HG03565 (cell line): ENCODE measurements at regions not wholly inside any gene's neighbourhood (a gene's known extent, or its start where the extent isn't known, plus 50 kb on each side); places are given as distances from the start of the nearest gene placed in this dataset.

Experiments used
- ATAC-seq: cut with Tn5 transposase; IDR thresholded peaks from one replicate; pipeline ENCODE4 v1.9.1; 2021; ENCODE audit warnings: mild to moderate bottlenecking, moderate library complexity; ENCODE audit not compliant: unreplicated experiment

DNA sequence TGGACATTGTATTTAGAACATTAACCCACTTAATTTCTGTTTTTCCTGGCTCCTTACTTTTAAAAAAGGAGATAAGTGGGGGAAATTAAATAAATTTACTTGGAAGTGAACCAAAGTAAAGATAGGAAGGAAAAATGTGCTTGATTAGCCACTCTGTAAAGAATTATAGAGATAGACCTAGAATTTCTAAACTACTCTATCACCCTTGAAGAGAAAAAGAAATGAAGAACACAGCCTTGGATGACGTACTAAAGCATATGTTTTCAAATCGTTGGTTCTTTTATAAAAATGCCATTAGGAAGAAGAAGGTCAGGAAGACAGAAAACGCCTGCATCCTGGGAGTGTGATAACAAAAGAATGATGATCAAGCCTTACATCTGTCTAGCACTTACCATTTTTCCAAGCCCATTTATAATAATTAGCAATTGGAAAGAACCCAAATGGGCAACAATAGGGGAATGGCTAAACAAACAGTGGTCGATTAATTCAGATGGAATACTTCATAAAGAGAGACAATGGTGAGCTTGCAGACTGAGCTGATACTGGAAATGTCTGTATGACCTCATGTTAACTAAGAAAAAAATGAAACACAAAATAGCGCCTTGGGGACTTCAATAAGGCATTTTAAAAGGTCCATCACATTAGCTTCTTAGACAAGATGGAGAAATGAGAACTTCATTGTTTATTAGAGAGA lies 81.0 kb upstream of the LRRC55 start:
- no peak for ATAC-seq

DNA sequence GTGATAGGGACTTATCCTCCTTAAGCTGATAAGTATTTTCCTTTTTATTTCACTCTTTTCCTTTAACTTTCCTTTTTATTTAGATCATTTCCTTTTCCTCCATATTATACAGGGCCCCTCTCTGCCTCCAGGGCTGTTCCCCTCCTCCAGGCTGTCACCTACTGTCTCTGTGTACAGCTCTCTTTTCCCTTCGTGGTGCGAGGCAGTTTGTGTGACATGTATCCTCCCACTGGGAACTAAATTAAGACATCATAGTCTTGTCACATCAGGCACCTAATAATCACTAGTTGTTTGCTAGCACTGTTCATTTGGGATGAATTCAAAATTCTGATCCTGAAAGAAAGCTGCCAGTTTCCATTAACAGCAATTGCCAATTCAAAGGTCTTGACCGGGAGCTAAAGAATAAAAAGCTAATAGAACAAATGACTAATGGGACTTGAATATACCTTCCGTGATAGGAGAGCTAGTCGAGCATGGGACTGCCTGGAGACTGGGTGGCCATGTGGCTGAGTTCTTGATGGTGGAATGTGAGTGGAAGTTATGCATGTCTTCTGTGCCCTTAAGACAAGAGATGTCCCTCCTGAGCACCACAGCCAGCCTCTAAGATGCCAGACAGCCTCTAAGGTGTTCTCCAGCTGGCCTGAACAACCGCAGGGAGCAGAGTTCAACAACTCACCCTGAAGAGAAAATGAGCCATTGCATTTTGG lies 77.7 kb upstream of the LRRC55 start:
- ATAC-seq, result no peak

DNA sequence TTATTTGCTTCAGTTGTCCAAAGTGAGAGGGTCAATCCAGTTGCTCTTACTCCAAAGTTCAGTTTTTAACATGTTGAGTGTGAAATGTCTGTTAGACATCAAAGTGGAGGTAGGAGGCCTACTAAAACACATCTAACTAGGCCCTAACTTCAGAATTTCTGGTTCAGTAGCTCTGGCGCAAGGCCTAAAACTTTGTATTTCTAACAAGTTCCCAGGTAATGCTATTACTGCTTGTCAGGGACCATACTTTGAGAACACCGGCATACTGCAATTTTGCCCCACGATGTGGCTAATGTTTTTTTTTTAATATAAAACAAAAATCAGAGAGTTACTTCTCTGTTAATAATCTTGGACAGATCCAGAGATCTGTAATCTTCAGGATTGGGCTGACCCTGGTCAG lies 72.4 kb upstream of the LRRC55 start:
- no peak for ATAC-seq

DNA sequence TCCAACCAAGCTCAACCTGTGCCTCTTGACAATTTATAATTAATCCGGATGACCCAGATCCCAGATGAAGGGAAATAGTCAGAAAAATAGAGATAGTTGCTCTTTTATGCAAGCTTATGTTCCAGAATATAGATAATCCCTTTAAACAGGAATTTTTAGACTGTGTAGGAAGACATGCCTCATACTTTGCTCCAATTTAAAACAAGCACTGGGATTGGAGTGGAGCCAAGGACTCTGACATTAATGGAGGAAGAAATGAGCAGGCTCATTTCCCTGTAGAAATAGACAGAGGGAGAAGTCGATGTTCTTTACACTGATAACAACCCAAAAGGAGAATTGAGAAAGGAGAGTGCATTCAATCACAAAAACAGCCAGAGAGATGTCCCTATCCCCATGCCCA lies 70.1 kb upstream of the LRRC55 start:
- no peak for ATAC-seq

DNA sequence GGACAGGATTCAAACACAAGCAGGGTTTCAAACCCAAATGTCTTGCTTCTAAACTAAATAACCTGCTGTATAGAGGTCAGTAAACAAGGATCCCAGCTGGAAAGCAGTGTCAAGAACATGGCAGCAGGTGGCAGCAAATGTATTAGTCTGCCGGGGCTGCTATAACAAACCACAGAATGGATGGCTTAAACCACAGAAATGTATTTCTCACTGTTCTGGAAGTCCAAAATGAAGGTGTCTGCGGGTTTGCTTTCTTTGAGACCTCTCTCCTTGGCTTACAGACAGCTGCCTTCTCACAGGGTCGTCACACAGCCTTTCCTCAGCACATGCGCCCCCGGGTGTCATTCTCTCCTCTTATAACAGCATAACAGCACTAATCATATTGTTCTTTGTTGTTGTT lies 65.1 kb upstream of the LRRC55 start:
- no peak for ATAC-seq

DNA sequence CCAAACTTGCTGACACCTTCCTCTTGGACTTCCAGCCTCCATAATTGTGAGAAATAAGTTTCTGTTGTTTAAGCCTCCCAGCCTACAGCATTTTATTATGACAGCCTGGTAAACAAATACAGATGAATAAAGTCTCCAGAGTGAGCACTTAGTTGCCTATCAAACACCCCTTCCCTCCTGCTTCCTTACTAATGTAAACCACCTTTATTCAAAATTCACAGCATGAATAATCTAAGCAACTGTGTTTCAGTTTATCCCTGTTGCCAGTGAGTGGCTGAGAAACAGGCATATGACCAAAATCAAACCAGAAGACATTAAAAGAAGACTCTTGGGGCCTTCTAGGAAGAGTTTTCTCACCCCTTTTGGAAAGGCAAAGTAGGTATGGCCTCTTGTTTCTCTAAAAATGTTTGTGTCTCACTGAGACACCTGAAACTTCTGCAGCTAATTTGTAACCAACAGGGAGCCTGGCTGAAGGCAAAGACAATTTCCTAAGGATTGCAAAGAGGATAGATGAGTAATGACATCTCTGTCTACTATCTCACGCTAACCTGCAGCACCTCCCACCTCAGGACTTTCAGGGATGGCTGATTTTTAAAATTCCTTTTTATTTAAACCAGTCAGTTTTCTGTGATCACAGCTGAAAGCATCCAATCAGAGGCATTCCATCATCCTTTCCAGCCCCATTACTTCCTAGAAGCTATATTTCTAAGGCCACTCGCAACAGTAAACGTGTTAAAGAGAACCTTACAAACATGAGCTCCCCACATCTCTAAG lies 61.4 kb upstream of the LRRC55 start:
- no peak for ATAC-seq

DNA sequence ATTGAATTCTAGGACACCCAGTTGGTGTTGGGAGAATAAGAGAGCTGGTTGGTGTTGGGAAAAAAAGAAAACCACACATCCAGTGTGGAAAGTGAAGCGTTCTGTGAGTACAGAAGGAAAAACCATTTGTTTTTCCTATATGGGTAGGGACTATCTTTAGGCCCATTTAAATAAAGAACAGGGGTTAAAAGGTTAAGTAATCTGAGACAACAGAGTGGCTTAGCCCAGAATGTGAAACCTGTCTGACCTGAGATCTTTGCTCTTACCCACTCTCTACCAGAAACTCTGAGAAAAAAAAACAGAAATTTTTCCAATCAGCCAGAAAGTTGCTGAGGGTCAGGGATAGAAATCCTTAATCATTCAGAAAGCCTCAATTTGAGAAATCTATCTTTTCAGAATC lies 59.8 kb upstream of the LRRC55 start:
- no peak for ATAC-seq

DNA sequence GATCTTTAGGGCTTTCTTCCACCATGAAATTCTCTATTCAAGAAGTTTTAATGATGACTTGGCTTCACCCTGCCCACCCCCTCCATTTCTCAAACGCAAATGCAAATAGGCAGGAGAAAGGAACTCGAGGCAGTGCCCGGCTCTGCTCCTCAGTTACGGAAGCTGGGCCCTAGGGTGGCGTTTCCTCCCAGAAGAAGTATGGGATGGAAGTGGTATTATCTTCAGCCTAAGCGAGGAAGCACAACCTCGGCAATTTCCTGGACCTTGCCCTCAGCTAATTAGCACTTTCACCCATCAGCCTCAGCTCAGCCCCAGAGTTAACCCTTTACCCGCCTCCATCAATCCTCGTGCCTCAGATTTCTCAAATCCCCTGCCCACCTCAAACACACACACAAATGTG lies 58.2 kb upstream of the LRRC55 start:
- no peak for ATAC-seq

DNA sequence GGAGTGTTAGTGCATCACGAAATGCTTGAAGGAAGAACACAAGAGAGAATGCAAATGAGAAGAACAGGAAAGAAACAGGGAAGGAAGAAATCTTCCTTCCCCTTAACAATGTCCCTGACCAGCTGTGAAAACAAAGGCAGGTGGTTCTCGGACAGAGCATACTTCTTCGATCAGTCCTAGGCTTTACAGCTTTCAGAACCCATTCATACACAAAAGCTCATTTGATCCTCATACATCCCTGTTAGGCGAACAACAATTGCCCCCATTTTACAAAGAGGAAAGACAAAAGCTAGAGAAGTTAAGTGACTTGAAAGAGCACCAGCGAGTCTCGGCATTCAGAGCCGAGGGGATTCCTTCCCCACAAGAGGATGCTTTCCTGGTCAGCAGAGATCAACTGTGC lies 57.2 kb upstream of the LRRC55 start:
- ATAC-seq, result no peak

DNA sequence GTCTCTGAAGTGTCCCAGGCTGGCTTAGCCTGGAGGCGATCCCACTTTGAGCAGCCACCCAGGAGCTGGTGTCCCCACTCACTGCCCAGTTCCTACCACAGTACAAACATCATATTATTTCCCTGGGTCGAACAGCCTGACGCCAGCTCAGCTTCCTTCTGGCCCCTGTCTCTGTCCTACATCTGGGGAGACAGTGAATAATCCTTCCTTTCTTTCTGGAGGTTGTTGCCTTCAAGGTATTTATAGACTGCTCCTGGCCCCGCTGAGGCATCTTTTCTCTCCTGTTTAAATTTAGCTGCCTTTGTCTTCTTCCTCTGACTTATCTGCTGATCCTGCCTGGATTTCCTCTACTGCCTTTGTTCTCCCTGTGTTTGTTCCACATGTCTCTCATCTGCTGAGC lies 56.8 kb upstream of the LRRC55 start:
- ATAC-seq, result no peak

DNA sequence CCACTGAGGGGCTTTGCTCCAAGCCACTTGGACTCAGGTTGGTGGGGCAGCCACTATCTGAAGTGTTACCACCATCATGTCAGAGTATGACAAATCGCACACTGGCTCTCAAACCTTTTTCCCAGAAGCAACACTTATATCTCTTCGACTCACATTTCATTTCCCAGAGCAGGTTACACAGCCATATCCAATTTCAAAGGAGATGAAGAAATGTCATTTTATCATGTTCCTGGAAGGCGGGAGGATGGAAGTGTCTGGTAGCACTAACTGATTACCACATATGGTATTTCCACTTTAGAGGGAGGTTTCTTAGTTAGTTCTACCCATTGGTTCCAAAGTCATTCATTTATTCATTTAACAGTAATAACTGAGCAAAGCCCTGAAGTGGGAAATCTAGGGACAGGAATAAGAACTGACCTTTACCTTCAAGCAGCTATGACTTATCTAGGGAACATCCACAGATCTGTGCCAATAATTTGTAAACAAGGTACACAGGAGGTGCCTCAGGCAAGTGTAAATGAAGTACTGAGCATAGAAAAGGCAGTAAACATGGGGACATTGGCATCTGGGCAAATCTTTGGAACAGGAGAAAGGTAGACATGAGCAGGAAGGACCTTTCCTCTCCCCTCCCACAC lies 54.9 kb upstream of the LRRC55 start:
- no peak for ATAC-seq

DNA sequence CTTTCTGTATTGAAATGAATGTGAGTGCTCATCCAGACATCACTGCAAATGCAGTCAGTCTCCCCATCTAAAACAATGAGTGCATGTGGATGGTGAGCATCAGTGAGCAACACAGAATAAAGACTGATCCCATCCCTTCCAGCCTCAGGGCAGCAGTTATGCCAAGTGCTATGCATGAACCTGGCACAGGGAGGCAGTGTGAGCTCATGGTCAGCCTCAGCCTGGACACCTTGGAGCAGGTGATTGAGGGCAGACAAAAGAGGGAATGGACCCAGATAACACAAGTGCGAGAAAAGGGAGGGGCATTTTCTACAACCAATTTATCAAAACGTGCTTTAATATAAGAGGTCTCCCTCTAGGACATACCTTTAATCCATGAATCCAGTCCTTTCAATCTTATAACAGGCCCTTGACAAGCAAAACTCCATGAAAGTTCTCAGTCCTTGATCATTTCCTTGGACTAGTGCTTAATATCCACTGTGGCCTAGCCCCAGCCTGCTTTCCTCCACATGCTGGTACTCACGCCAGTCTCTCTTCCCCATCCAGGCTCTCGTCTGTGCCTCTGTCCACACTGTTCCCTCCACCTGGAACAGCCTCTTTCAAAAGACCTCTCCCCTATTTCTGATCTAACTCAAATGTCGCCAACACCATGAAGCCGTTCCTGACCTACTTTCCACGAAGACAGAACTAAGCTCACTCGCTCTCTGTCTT lies 50.5 kb upstream of the LRRC55 start:
- ATAC-seq, result no peak
